OCI-LY7 (cell line): ENCODE measurements at regions not wholly inside any gene's neighbourhood (a gene's known extent, or its start where the extent isn't known, plus 50 kb on each side); places are given as distances from the start of the nearest gene placed in this dataset.

Experiments used
- BruUV-seq: library from RNA; stranded (reverse); fragments of 400-500 nt; replicated peaks from 2 replicates; lab custom pipeline; 2021; lab: Mats Ljungman, UMichigan
- CTCF ChIA-PET: fragments of 300-600 bp; sonication (Branson Sonifier 250); formaldehyde crosslinking; loops from one replicate; lab custom pipeline; 2022; ENCODE audit warnings: antibody characterized with exemption; ENCODE audit not compliant: unreplicated experiment; lab: Charles Lee
- POLR2A ChIA-PET: fragments of 300-600 bp; sonication (Branson Sonifier 250); formaldehyde crosslinking; loops from one replicate; lab custom pipeline; 2022; ENCODE audit warnings: antibody characterized with exemption; lab: Charles Lee
- DNase-seq: peaks from one replicate; pipeline ENCODE4 v3.0.0-alpha.2; 2015; ENCODE audit warnings: low spot score
- H2AFZ ChIP-seq: fragments of 200-600 bp; sonication (generic), shearing (Covaris generic); 2 replicates; pipeline ENCODE4 v1.6.1; 2014; ENCODE audit warnings: mild to moderate bottlenecking, antibody characterized with exemption, low read length, moderate library complexity
- H3K27ac ChIP-seq: fragments of 200-600 bp; sonication (generic); 2 replicates; pipeline ENCODE4 v1.5.1; 2014; ENCODE audit warnings: mixed run types, low read depth, mild to moderate bottlenecking, moderate library complexity, low read length, inconsistent platforms; ENCODE audit not compliant: poor library complexity, severe bottlenecking
- H3K36me3 ChIP-seq: fragments of 200-600 bp; sonication (generic); 2 replicates; pipeline ENCODE4 v1.6.1; 2014; ENCODE audit warnings: mild to moderate bottlenecking, antibody characterized with exemption, low read length, moderate library complexity, mixed read lengths; ENCODE audit not compliant: insufficient read depth
- H3K4me1 ChIP-seq: fragments of 200-600 bp; sonication (generic); 2 replicates; pipeline ENCODE4 v1.5.1; 2014; ENCODE audit warnings: mild to moderate bottlenecking, low read length; ENCODE audit not compliant: insufficient read depth, poor library complexity, severe bottlenecking
- H3K4me2 ChIP-seq: fragments of 200-600 bp; sonication (generic); 2 replicates; pipeline ENCODE4 v1.6.1; 2014; ENCODE audit warnings: mild to moderate bottlenecking, low read length
- H3K4me3 ChIP-seq: fragments of 200-600 bp; sonication (generic); 2 replicates; pipeline ENCODE4 v1.5.1; 2014; ENCODE audit warnings: mild to moderate bottlenecking, low read depth, low read length; ENCODE audit not compliant: poor library complexity, severe bottlenecking
- H3K79me2 ChIP-seq: fragments of 200-600 bp; sonication (generic); 2 replicates; pipeline ENCODE4 v1.6.1; 2016; ENCODE audit warnings: low read depth, mild to moderate bottlenecking, low read length, moderate library complexity, mixed read lengths; ENCODE audit not compliant: insufficient read depth
- H3K9me2 ChIP-seq: fragments of 200-600 bp; sonication (generic); 2 replicates; pipeline ENCODE4 v1.6.1; 2016; ENCODE audit warnings: mild to moderate bottlenecking, low read length, mixed read lengths; ENCODE audit not compliant: insufficient read depth
- H3K9me3 ChIP-seq: fragments of 200-600 bp; sonication (generic); 2 replicates; pipeline ENCODE4 v1.6.1; 2014; ENCODE audit warnings: mild to moderate bottlenecking, mixed run types, low read length, mixed read lengths
- H4K20me1 ChIP-seq: fragments of 200-600 bp; sonication (generic); 2 replicates; pipeline ENCODE4 v1.6.1; 2014; ENCODE audit warnings: mild to moderate bottlenecking, antibody characterized with exemption, low read length, moderate library complexity, mixed read lengths; ENCODE audit not compliant: insufficient read depth
- EZH2phosphoT487 ChIP-seq: fragments of 200-600 bp; sonication (generic); IDR thresholded peaks from 2 replicates; pipeline ENCODE4 v1.6.1; 2018; ENCODE audit warnings: low read depth, borderline replicate concordance, mild to moderate bottlenecking, mixed run types, antibody characterized with exemption, low read length, moderate library complexity, mixed read lengths
- intact Hi-C: fragments of 100-400 bp; cut with micrococcal nuclease; formaldehyde crosslinking; loops from one replicate; pipeline ENCODE4 v1.10.0; 2022; ENCODE audit not compliant: unreplicated experiment
- TF ChIP-seq, protein P1 (sequence below): fragments of 200-600 bp; sonication (generic); conservative IDR thresholded peaks from 2 replicates; pipeline ENCODE4 v1.5.1; 2014; ENCODE audit warnings: mild to moderate bottlenecking, antibody characterized with exemption, low read length, moderate library complexity, mixed read lengths

GRCh38 chr13:79870123-79870522 is 389.2 kb downstream of the NDFIP2 start:
- CTCF ChIA-PET: no interaction called here
- H3K9me3 ChIP-seq: no peaks in the 10 kb centered on the region
- H3K27ac ChIP-seq: no peak overlapping the region
- H2AFZ ChIP-seq: no peak overlapping the region
- H4K20me1 ChIP-seq: no peaks in the 10 kb centered on the region
- no peak for DNase-seq
- no TSS peak for BruUV-seq
- TF ChIP-seq EZH2phosphoT487: no peak
- TF ChIP-seq, protein P1, sequence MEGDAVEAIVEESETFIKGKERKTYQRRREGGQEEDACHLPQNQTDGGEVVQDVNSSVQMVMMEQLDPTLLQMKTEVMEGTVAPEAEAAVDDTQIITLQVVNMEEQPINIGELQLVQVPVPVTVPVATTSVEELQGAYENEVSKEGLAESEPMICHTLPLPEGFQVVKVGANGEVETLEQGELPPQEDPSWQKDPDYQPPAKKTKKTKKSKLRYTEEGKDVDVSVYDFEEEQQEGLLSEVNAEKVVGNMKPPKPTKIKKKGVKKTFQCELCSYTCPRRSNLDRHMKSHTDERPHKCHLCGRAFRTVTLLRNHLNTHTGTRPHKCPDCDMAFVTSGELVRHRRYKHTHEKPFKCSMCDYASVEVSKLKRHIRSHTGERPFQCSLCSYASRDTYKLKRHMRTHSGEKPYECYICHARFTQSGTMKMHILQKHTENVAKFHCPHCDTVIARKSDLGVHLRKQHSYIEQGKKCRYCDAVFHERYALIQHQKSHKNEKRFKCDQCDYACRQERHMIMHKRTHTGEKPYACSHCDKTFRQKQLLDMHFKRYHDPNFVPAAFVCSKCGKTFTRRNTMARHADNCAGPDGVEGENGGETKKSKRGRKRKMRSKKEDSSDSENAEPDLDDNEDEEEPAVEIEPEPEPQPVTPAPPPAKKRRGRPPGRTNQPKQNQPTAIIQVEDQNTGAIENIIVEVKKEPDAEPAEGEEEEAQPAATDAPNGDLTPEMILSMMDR: no peak
- no peak overlapping the region for H3K4me2 ChIP-seq
- no peaks in the 10 kb centered on the region for H3K4me1 ChIP-seq
- H3K36me3 ChIP-seq: no peaks in the 10 kb centered on the region
- no peaks in the 10 kb centered on the region for H3K79me2 ChIP-seq
- intact Hi-C loops: no loop called here
- no peaks in the 10 kb centered on the region for H3K9me2 ChIP-seq
- H3K4me3 ChIP-seq: no peak overlapping the region
- POLR2A ChIA-PET: interaction anchor here (0.5 kb wide), 1 partner anchor 118 kb away, joined by 3 read pairs; no protein-coding TSS in a partner anchor

DNA sequence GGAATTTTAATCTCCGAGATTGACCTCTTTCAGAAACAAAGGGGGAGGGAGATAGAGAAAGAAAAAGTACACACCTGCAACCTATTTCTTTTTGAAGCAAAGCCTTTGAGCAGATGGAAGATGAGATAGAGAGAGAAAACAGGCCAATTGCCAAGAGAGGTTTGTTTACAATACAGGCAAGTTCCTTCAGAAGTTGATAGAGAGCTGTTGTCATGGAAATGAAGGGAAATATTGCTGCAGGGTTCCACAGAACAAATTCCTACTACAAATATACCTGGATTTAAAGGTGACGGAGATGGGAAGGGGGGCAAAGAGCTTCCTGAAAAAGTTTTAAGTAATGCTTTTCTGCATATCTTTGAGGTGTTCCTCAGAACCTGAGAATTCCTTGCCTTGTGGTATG is 388.4 kb downstream of the NDFIP2 start:
- Histone ChIP-seq H3K4me2 (no peak overlapping the region), H3K9me3 (no peaks in the 10 kb centered on the region), H3K9me2 (no peaks in the 10 kb centered on the region), H3K27ac (no peak overlapping the region), H3K4me3 (no peak overlapping the region), H3K79me2 (no peaks in the 10 kb centered on the region), H3K36me3 (no peaks in the 10 kb centered on the region), H2AFZ (no peak overlapping the region), H3K4me1 (no peaks in the 10 kb centered on the region), H4K20me1 (no peaks in the 10 kb centered on the region)
- POLR2A ChIA-PET: interaction anchor here (0.7 kb wide), 1 partner anchor 103 kb away, joined by 3 read pairs; no protein-coding TSS in a partner anchor
- no TSS peak for BruUV-seq
- no peak for TF ChIP-seq EZH2phosphoT487
- TF ChIP-seq, protein P1: no peak
- no peak for DNase-seq
- intact Hi-C loops: no loop called here
- CTCF ChIA-PET: no interaction called here

- Histone ChIP-seq H3K79me2 (no peaks in the 10 kb centered on the region), H3K27ac (no peak overlapping the region), H2AFZ (no peak overlapping the region), H3K4me2 (no peak overlapping the region), H3K9me2 (no peaks in the 10 kb centered on the region), H3K4me3 (no peak overlapping the region), H3K4me1 (no peaks in the 10 kb centered on the region), H3K9me3 (no peaks in the 10 kb centered on the region), H3K36me3 (no peaks in the 10 kb centered on the region), H4K20me1 (no peaks in the 10 kb centered on the region)
- POLR2A ChIA-PET: no interaction called here
- no peak for TF ChIP-seq EZH2phosphoT487
- TF ChIP-seq, protein P1: no peak
- intact Hi-C loops: no loop called here
- no peak for DNase-seq
- CTCF ChIA-PET: no interaction called here
- BruUV-seq: no TSS peak
Observed at GRCh38 chr13:79867254-79867653, 386.3 kb downstream of the NDFIP2 start.
